ENCODE measurements at regions not wholly inside any gene's neighbourhood (a gene's known extent, or its start where the extent isn't known, plus 50 kb on each side); places are given as distances from the start of the nearest gene placed in this dataset.
A peak's percentile ranks its signal among the peaks of the same experiment; 100 is the strongest.
"Not testable (repeated sequence)": the region's sequence is repeated elsewhere in the genome, so short reads cannot be mapped to it uniquely, and the experiment has no call there.

GRCh38 chr6:60574723-60575122 lies 1711.3 kb downstream of the KHDRBS2 start:
- not testable (repeated sequence) for DNase-seq (ENCODE audit: low read depth)

GRCh38 chr6:60572607-60573006 lies 1713.4 kb downstream of the KHDRBS2 start:
- DNase-seq (ENCODE audit: low read depth), result not testable (repeated sequence)

- DNase-seq (ENCODE audit: low read depth), result peak; percentile 48
Observed at GRCh38 chr6:60571293-60572016, 1714.6 kb downstream of the KHDRBS2 start.

GRCh38 chr6:60570599-60570998 lies 1715.4 kb downstream of the KHDRBS2 start:
- not testable (repeated sequence) for DNase-seq (ENCODE audit: low read depth)

- peak; percentile 61 for DNase-seq (ENCODE audit: low read depth)
Observed at GRCh38 chr6:60567447-60568187, 1718.4 kb downstream of the KHDRBS2 start.

GRCh38 chr6:60566387-60566786 lies 1719.6 kb downstream of the KHDRBS2 start:
- not testable (repeated sequence) for DNase-seq (ENCODE audit: low read depth)

GRCh38 chr6:60559702-60560101 lies 1726.3 kb downstream of the KHDRBS2 start:
- not testable (repeated sequence) for DNase-seq (ENCODE audit: low read depth)

GRCh38 chr6:60547340-60547739 lies 1738.7 kb downstream of the KHDRBS2 start:
- not testable (repeated sequence) for DNase-seq (ENCODE audit: low read depth)

GRCh38 chr6:60524770-60525169 lies 1761.3 kb downstream of the KHDRBS2 start:
- DNase-seq (ENCODE audit: low read depth), result not testable (repeated sequence)

- not testable (repeated sequence) for DNase-seq (ENCODE audit: low read depth)
Observed at GRCh38 chr6:60477747-60478146, 1808.3 kb downstream of the KHDRBS2 start.

- not testable (repeated sequence) for DNase-seq (ENCODE audit: low read depth)
Observed at GRCh38 chr6:60473805-60474204, 1812.2 kb downstream of the KHDRBS2 start.

GRCh38 chr6:60471426-60471825 lies 1814.6 kb downstream of the KHDRBS2 start:
- not testable (repeated sequence) for DNase-seq (ENCODE audit: low read depth)

- DNase-seq (ENCODE audit: low read depth), result not testable (repeated sequence)
Observed at GRCh38 chr6:60450428-60450827, 1835.6 kb downstream of the KHDRBS2 start.

GRCh38 chr6:60444532-60444931 lies 1841.5 kb downstream of the KHDRBS2 start:
- not testable (repeated sequence) for DNase-seq (ENCODE audit: low read depth)

- not testable (repeated sequence) for DNase-seq (ENCODE audit: low read depth)
Observed at GRCh38 chr6:60439709-60440108, 1846.3 kb downstream of the KHDRBS2 start.

- not testable (repeated sequence) for DNase-seq (ENCODE audit: low read depth)
Observed at GRCh38 chr6:60422691-60423090, 1863.3 kb downstream of the KHDRBS2 start.

GRCh38 chr6:60416118-60416517 lies 1869.9 kb downstream of the KHDRBS2 start:
- not testable (repeated sequence) for DNase-seq (ENCODE audit: low read depth)

GRCh38 chr6:60408747-60409146 lies 1877.3 kb downstream of the KHDRBS2 start:
- not testable (repeated sequence) for DNase-seq (ENCODE audit: low read depth)

GRCh38 chr6:60403268-60403667 lies 1882.8 kb downstream of the KHDRBS2 start:
- DNase-seq (ENCODE audit: low read depth), result not testable (repeated sequence)

- DNase-seq (ENCODE audit: low read depth), result not testable (repeated sequence)
Observed at GRCh38 chr6:60402490-60402889, 1883.5 kb downstream of the KHDRBS2 start.

GRCh38 chr6:60395261-60395660 lies 1890.8 kb downstream of the KHDRBS2 start:
- not testable (repeated sequence) for DNase-seq (ENCODE audit: low read depth)

- not testable (repeated sequence) for DNase-seq (ENCODE audit: low read depth)
Observed at GRCh38 chr6:60392969-60393368, 1893.1 kb downstream of the KHDRBS2 start.

- DNase-seq (ENCODE audit: low read depth), result not testable (repeated sequence)
Observed at GRCh38 chr6:60389094-60389493, 1896.9 kb downstream of the KHDRBS2 start.

Measured in HS-5 (cell line).